Stomach (tissue), 4 donors: ENCODE measurements at regions not wholly inside any gene's neighbourhood (a gene's known extent, or its start where the extent isn't known, plus 50 kb on each side); places are given as distances from the start of the nearest gene placed in this dataset.

Experiments used
- EP300 ChIP-seq: sonication (generic); formaldehyde crosslinking; IDR thresholded peaks from one replicate; pipeline ENCODE4 v1.6.1; 2017; ENCODE audit warnings: antibody characterized with exemption
- POLR2A ChIP-seq, 4 donors: fragments of 450-650 bp; IDR thresholded peaks; one replicate each; pipeline ENCODE4 v1.6.1; 2016; ENCODE audit warnings: antibody characterized with exemption in 4 of 4, control low read depth in 2 of 4, mild to moderate bottlenecking in 1 of 4, moderate library complexity in 1 of 4
- POLR2AphosphoS5 ChIP-seq, 3 donors: sonication (generic); formaldehyde crosslinking; IDR thresholded peaks; one replicate each; pipeline ENCODE4 v1.6.1; 2016; ENCODE audit warnings: antibody characterized with exemption in 3 of 3
- TF ChIP-seq, protein P1 (sequence below), 7 experiments: fragments of 450-650 bp in 4 of 7; fragments of 200-600 bp in 3 of 7; sonication (generic) in 3 of 7; IDR thresholded peaks; one replicate each; pipeline ENCODE4 v1.5.1; 2016 to 2019; ENCODE audit warnings: antibody characterized with exemption in 7 of 7, control low read depth in 2 of 7, mild to moderate bottlenecking in 1 of 7

DNA sequence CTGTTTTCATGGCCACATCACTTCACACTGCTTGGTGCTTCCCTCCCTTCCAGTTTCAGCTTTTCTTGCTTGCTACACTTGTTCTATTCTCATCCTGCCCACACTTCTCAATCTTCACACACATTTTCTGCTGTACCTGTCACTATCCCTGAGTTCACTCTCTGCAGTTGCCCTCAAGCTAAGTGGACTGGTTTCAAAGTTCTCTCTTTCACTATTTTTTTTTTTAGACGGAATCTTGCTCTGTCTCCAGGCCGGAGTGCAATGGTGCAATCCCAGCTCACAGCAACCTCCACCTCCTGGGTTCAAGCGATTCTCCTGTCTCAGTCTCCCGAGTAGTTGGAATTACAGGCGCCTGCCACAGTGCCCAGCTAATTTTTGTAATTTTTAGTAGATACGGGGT lies 130.6 kb upstream of the FAM83B start:
- TF ChIP-seq, protein P1, sequence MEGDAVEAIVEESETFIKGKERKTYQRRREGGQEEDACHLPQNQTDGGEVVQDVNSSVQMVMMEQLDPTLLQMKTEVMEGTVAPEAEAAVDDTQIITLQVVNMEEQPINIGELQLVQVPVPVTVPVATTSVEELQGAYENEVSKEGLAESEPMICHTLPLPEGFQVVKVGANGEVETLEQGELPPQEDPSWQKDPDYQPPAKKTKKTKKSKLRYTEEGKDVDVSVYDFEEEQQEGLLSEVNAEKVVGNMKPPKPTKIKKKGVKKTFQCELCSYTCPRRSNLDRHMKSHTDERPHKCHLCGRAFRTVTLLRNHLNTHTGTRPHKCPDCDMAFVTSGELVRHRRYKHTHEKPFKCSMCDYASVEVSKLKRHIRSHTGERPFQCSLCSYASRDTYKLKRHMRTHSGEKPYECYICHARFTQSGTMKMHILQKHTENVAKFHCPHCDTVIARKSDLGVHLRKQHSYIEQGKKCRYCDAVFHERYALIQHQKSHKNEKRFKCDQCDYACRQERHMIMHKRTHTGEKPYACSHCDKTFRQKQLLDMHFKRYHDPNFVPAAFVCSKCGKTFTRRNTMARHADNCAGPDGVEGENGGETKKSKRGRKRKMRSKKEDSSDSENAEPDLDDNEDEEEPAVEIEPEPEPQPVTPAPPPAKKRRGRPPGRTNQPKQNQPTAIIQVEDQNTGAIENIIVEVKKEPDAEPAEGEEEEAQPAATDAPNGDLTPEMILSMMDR (IDR thresholded peaks at IDR 0.05), result no peak
- TF ChIP-seq POLR2A (IDR thresholded peaks at IDR 0.05) (no peak), POLR2AphosphoS5 (IDR thresholded peaks at IDR 0.05) (no peak), EP300 (no peak)
